ENCODE measurements at regions not wholly inside any gene's neighbourhood (a gene's known extent, or its start where the extent isn't known, plus 50 kb on each side); places are given as distances from the start of the nearest gene placed in this dataset.

DNA sequence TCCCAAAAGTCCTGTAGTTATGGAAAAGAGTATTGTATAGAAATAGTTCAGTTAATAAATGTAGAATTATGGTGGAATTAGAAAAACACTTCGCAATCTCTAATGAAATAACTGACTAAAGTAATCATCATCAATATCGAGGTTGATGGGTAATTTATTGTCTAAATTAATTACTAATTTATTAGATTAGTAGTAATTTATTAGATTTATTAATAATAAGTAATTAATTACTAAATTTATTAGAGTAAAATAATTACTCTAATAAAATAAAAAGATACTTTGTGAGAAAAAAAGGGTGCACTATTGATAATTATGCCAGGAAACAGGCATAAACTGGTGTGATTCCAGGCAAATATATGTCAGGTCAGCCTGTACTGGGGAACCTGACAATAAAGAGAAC lies 455.6 kb downstream of the AASDHPPT start:
- no peak for DNase-seq
- FAIRE-seq = no peak
- Histone ChIP-seq H3K27me3 (ENCODE audit: control insufficient read depth, insufficient read depth, low read length) (no peaks in the 10 kb centered on the region), H3K27ac (ENCODE audit: low read depth in 2 of 2, low read length in 2 of 2) (no peak overlapping the region), H3K4me3 (ENCODE audit: low read length in 3 of 3) (no peak overlapping the region), H3K36me3 (ENCODE audit: control insufficient read depth in 2 of 3, insufficient read depth in 3 of 3, low read length in 3 of 3) (no peaks in the 10 kb centered on the region), H3K9ac (ENCODE audit: low read length in 3 of 3) (no peak overlapping the region), H3K9me3 (ENCODE audit: control insufficient read depth in 2 of 3, insufficient read depth in 1 of 3, low read length in 3 of 3) (no peaks in the 10 kb centered on the region), H3K4me1 (ENCODE audit: control insufficient read depth in 2 of 3, insufficient read depth in 2 of 3, low read depth in 1 of 3, low read length in 3 of 3) (no peaks in the 10 kb centered on the region)
- intact Hi-C loops (cut with DNase I) = no loop called here
- TF ChIP-seq, protein P1, sequence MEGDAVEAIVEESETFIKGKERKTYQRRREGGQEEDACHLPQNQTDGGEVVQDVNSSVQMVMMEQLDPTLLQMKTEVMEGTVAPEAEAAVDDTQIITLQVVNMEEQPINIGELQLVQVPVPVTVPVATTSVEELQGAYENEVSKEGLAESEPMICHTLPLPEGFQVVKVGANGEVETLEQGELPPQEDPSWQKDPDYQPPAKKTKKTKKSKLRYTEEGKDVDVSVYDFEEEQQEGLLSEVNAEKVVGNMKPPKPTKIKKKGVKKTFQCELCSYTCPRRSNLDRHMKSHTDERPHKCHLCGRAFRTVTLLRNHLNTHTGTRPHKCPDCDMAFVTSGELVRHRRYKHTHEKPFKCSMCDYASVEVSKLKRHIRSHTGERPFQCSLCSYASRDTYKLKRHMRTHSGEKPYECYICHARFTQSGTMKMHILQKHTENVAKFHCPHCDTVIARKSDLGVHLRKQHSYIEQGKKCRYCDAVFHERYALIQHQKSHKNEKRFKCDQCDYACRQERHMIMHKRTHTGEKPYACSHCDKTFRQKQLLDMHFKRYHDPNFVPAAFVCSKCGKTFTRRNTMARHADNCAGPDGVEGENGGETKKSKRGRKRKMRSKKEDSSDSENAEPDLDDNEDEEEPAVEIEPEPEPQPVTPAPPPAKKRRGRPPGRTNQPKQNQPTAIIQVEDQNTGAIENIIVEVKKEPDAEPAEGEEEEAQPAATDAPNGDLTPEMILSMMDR (IDR thresholded peaks at IDR 0.05; ENCODE audit: borderline replicate concordance, extremely low read depth, insufficient read depth) = no peak

DNA sequence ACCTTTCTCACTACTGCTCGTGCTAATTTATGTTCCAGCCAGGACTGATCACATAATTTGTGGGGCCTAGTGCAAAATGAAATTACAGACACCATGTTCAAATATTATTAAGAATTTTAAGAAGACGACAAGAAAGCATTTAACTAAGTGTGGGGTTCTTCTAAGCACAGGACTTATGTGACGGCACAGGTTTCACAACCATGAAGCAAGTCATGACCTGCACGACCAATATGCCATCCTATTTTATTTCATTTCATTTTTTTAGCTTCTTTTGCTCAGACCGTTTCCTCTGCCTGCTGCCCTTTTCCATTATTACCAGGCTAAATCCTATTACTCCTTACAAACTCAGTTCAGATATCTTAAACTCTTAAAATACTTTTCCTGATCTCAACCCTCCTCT lies 462.5 kb downstream of the AASDHPPT start:
- H3K4me3 ChIP-seq (ENCODE audit: low read length in 3 of 3) = no peak overlapping the region
- no peak overlapping the region for H3K9ac ChIP-seq (ENCODE audit: low read length in 3 of 3)
- H3K27me3 ChIP-seq (ENCODE audit: control insufficient read depth, insufficient read depth, low read length) = no peaks in the 10 kb centered on the region
- no peaks in the 10 kb centered on the region for H3K4me1 ChIP-seq (ENCODE audit: control insufficient read depth in 2 of 3, insufficient read depth in 2 of 3, low read depth in 1 of 3, low read length in 3 of 3)
- no peaks in the 10 kb centered on the region for H3K36me3 ChIP-seq (ENCODE audit: control insufficient read depth in 2 of 3, insufficient read depth in 3 of 3, low read length in 3 of 3)
- intact Hi-C loops (cut with DNase I) = no loop called here
- H3K9me3 ChIP-seq (ENCODE audit: control insufficient read depth in 2 of 3, insufficient read depth in 1 of 3, low read length in 3 of 3) = no peaks in the 10 kb centered on the region
- FAIRE-seq = no peak
- H3K27ac ChIP-seq (ENCODE audit: low read depth in 2 of 2, low read length in 2 of 2) = no peak overlapping the region
- DNase-seq = no peak
- TF ChIP-seq, protein P1 (IDR thresholded peaks at IDR 0.05; ENCODE audit: borderline replicate concordance, extremely low read depth, insufficient read depth) = no peak

DNA sequence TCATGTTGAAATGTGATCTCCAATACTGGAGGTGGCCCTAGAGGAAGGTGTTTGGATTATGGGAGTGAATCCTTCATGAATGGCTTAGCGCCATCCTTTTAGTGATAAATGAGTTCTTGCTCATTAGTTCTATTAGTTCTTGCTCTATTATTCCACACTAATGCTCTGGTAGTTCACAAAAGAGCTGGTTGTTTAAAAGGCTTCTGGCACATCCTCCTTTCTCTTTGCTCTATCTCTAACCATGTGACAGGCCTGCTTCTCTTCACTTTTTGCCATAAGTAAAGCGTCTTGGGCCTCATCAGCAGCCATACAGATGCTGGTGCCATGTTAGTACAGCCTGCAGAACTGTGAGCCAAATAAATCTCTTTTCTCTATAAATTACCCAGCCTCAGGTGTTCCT lies 469.9 kb downstream of the GUCY1A2 start:
- H3K36me3 ChIP-seq (ENCODE audit: control insufficient read depth in 2 of 3, insufficient read depth in 3 of 3, low read length in 3 of 3) = no peaks in the 10 kb centered on the region
- no peaks in the 10 kb centered on the region for H3K27me3 ChIP-seq (ENCODE audit: control insufficient read depth, insufficient read depth, low read length)
- DNase-seq (no peak), FAIRE-seq (no peak)
- H3K4me1 ChIP-seq (ENCODE audit: control insufficient read depth in 2 of 3, insufficient read depth in 2 of 3, low read depth in 1 of 3, low read length in 3 of 3) = no peaks in the 10 kb centered on the region
- intact Hi-C loops (cut with DNase I) = no loop called here
- H3K27ac ChIP-seq (ENCODE audit: low read depth in 2 of 2, low read length in 2 of 2) = no peak overlapping the region
- no peak overlapping the region for H3K4me3 ChIP-seq (ENCODE audit: low read length in 3 of 3)
- H3K9me3 ChIP-seq (ENCODE audit: control insufficient read depth in 2 of 3, insufficient read depth in 1 of 3, low read length in 3 of 3) = no peaks in the 10 kb centered on the region
- no peak overlapping the region for H3K9ac ChIP-seq (ENCODE audit: low read length in 3 of 3)
- TF ChIP-seq, protein P1 (IDR thresholded peaks at IDR 0.05; ENCODE audit: borderline replicate concordance, extremely low read depth, insufficient read depth) = no peak

Data from kidney (tissue), 13 donors.